ENCODE measurements at regions not wholly inside any gene's neighbourhood (a gene's known extent, or its start where the extent isn't known, plus 50 kb on each side); places are given as distances from the start of the nearest gene placed in this dataset.

DNA sequence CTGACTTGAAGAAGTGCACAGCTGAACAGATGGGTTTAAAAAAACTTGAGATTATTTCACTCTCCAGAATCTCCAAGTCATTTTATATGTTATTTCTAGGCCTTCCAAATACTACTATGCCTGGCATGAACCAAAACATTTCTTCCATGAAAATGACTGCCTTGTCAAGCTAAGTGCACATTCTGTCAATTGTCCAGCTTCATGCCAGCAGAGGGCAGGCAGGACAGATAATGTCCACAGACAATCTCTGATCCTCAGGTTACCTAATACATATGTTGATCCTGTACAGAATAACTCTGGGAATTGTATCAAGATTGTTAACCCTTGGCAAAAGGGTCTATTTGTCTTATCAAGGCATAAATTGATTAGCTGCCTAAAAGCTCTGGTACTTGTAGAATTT is 229.5 kb downstream of the AASDHPPT start:
- Mint-ChIP-seq H3K36me3 (ENCODE audit: insufficient read depth in 1 of 3, low read depth in 3 of 3) (peaks cover 2 to 21% (median 13%) of the 10 kb centered on the region in 3 experiments; a peak in 4 of 7 replicates), H3K4me1 (no peaks in the 10 kb centered on the region), H3K9me3 (peaks cover 17 to 29% of the 10 kb centered on the region in 2 experiments), H3K4me3 (no peak overlapping the region), H3K27ac (no peak overlapping the region), H3K27me3 (ENCODE audit: low read depth) (no peaks in the 10 kb centered on the region)
- H3K23ac ChIP-seq (ENCODE audit: insufficient read length, low read depth, low read length): no peak overlapping the region
- no peak overlapping the region for H3K27ac ChIP-seq (ENCODE audit: insufficient read length, low read depth, low read length)
- H3K79me1 ChIP-seq (ENCODE audit: insufficient read depth, low read depth, low read length, poor library complexity, severe bottlenecking): no peaks in the 10 kb centered on the region
- no peak overlapping the region for H3K56ac ChIP-seq (ENCODE audit: insufficient read length, low read depth, low read length)
- no peak overlapping the region for H3K14ac ChIP-seq (ENCODE audit: insufficient read depth, low read length)
- TF ChIP-seq, protein P1, sequence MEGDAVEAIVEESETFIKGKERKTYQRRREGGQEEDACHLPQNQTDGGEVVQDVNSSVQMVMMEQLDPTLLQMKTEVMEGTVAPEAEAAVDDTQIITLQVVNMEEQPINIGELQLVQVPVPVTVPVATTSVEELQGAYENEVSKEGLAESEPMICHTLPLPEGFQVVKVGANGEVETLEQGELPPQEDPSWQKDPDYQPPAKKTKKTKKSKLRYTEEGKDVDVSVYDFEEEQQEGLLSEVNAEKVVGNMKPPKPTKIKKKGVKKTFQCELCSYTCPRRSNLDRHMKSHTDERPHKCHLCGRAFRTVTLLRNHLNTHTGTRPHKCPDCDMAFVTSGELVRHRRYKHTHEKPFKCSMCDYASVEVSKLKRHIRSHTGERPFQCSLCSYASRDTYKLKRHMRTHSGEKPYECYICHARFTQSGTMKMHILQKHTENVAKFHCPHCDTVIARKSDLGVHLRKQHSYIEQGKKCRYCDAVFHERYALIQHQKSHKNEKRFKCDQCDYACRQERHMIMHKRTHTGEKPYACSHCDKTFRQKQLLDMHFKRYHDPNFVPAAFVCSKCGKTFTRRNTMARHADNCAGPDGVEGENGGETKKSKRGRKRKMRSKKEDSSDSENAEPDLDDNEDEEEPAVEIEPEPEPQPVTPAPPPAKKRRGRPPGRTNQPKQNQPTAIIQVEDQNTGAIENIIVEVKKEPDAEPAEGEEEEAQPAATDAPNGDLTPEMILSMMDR (conservative IDR thresholded peaks at IDR 0.05): no peak
- H4K20me1 ChIP-seq (ENCODE audit: control insufficient read depth, insufficient read depth, insufficient read length): no peaks in the 10 kb centered on the region
- H2AK5ac ChIP-seq (ENCODE audit: insufficient read length, low read length): no peak overlapping the region
- no peak overlapping the region for H4K5ac ChIP-seq (ENCODE audit: insufficient read length, low read depth, low read length)
- no peak overlapping the region for H4K8ac ChIP-seq (replicated peaks; ENCODE audit: insufficient read length, low read depth, low read length)
- H3K18ac ChIP-seq (ENCODE audit: insufficient read length, low read depth, low read length): no peak overlapping the region
- H3K27me3 ChIP-seq (ENCODE audit: insufficient read depth, low read length): no peaks in the 10 kb centered on the region
- no peak overlapping the region for H3K4me2 ChIP-seq (ENCODE audit: insufficient read depth, insufficient read length, low read length)
- no peak overlapping the region for H3K4ac ChIP-seq (ENCODE audit: low read depth, low read length)
- H2BK120ac ChIP-seq (ENCODE audit: low read depth, low read length, poor library complexity, severe bottlenecking): no peak overlapping the region
- H3K9me3 ChIP-seq (ENCODE audit: control insufficient read depth, low read depth, low read length): peaks cover 10% of the 10 kb centered on the region
- H3K79me2 ChIP-seq (ENCODE audit: insufficient read depth, low read length): no peaks in the 10 kb centered on the region
- no peaks in the 10 kb centered on the region for H3K23me2 ChIP-seq (ENCODE audit: insufficient read length, low read depth, low read length, poor library complexity, severe bottlenecking)
- no peak overlapping the region for H2BK12ac ChIP-seq (ENCODE audit: insufficient read length, low read depth, low read length)
- H2BK20ac ChIP-seq (ENCODE audit: low read depth, low read length, poor library complexity, severe bottlenecking): no peak overlapping the region
- no peak overlapping the region for H3K9ac ChIP-seq (ENCODE audit: extremely low read depth, insufficient read length, low read length)
- no peak for DNase-seq
- H2BK5ac ChIP-seq (ENCODE audit: insufficient read length, low read length): no peak overlapping the region
- H3T11ph ChIP-seq (ENCODE audit: low read length): no peak overlapping the region
- H3K4me1 ChIP-seq (ENCODE audit: insufficient read depth, low read length): no peaks in the 10 kb centered on the region
- H4K91ac ChIP-seq (ENCODE audit: insufficient read length, low read depth, low read length): no peak overlapping the region
- no peak overlapping the region for H2AFZ ChIP-seq (ENCODE audit: low read length)
- no peak overlapping the region for H2BK15ac ChIP-seq (ENCODE audit: low read depth, low read length)

Data from H9 (cell line).